A673 (cell line): ENCODE measurements at regions not wholly inside any gene's neighbourhood (a gene's known extent, or its start where the extent isn't known, plus 50 kb on each side); places are given as distances from the start of the nearest gene placed in this dataset.

Source experiments
- EZH2 ChIP-seq: fragments of 200-600 bp; sonication (generic); IDR thresholded peaks from 2 replicates; pipeline ENCODE4 v1.6.1; 2017; ENCODE audit warnings: borderline replicate concordance, low read depth, mild to moderate bottlenecking, mixed read lengths, antibody characterized with exemption, low read length; ENCODE audit not compliant: poor library complexity, severe bottlenecking
- TF ChIP-seq, protein P1 (sequence below): fragments of 300-800, 200-600 bp; sonication (generic); conservative IDR thresholded peaks from 2 replicates; pipeline ENCODE4 v1.5.1; 2017; ENCODE audit warnings: low read depth, mild to moderate bottlenecking, antibody characterized with exemption, low read length, moderate library complexity, mixed read lengths

DNA sequence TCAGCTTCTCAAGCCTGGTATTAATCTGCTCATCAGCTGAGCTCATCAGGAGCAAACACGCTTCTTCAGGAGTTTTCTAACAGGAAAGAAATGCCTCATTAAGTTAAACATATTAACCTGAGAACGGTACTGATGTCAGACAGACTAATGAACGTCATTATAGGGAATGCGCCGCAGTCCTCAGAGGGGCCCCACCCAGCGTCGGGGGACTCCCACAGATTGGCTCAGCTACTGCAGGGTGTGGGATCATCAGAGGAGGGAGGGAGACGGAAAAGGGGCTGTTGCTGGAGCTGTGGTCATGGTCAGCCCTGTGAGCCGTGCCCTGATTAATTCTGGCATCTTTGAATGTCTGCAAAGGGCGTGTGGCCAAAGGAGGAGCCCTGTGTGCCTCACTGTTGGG is 348.5 kb downstream of the PTPRU start:
- TF ChIP-seq, protein P1, sequence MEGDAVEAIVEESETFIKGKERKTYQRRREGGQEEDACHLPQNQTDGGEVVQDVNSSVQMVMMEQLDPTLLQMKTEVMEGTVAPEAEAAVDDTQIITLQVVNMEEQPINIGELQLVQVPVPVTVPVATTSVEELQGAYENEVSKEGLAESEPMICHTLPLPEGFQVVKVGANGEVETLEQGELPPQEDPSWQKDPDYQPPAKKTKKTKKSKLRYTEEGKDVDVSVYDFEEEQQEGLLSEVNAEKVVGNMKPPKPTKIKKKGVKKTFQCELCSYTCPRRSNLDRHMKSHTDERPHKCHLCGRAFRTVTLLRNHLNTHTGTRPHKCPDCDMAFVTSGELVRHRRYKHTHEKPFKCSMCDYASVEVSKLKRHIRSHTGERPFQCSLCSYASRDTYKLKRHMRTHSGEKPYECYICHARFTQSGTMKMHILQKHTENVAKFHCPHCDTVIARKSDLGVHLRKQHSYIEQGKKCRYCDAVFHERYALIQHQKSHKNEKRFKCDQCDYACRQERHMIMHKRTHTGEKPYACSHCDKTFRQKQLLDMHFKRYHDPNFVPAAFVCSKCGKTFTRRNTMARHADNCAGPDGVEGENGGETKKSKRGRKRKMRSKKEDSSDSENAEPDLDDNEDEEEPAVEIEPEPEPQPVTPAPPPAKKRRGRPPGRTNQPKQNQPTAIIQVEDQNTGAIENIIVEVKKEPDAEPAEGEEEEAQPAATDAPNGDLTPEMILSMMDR = no peak
- TF ChIP-seq EZH2 = no peak
